OCI-LY3 (cell line): ENCODE measurements at regions not wholly inside any gene's neighbourhood (a gene's known extent, or its start where the extent isn't known, plus 50 kb on each side); places are given as distances from the start of the nearest gene placed in this dataset.
"Not testable (repeated sequence)": the region's sequence is repeated elsewhere in the genome, so short reads cannot be mapped to it uniquely, and the experiment has no call there.

Experiments used
- H2AFZ ChIP-seq: fragments of 200-600, 300-600 bp; shearing (Covaris generic); 2 replicates; pipeline ENCODE4 v1.6.0; 2014; ENCODE audit warnings: antibody characterized with exemption, low read depth, low read length
- H3K27ac ChIP-seq: fragments of 200-600, 300-600 bp; sonication (generic); 2 replicates; pipeline ENCODE4 v1.5.1; 2014; ENCODE audit warnings: mild to moderate bottlenecking, low read length, moderate library complexity, mixed read lengths
- H3K27me3 ChIP-seq: fragments of 200-600, 300-600 bp; sonication (generic); 2 replicates; pipeline ENCODE4 v1.6.1; 2014; ENCODE audit warnings: low read depth, low read length, mixed read lengths
- H3K36me3 ChIP-seq: fragments of 200-600, 300-600 bp; sonication (generic); replicated peaks from 2 replicates; pipeline ENCODE3; 2014; ENCODE audit warnings: low read depth, low read length, mixed read lengths
- H3K4me1 ChIP-seq: fragments of 300-600, 200-600 bp; sonication (generic); 2 replicates; pipeline ENCODE4 v1.6.1; 2014; ENCODE audit warnings: low read length, mixed read lengths
- H3K4me2 ChIP-seq: fragments of 200-600, 300-600 bp; sonication (generic); 2 replicates; pipeline ENCODE4 v1.6.1; 2014; ENCODE audit warnings: low read length, mixed read lengths
- H3K4me3 ChIP-seq: fragments of 300-600, 200-600 bp; sonication (generic); 2 replicates; pipeline ENCODE4 v1.5.1; 2014; ENCODE audit warnings: antibody characterized with exemption, mild to moderate bottlenecking, low read length, moderate library complexity
- H3K79me2 ChIP-seq: fragments of 300-600, 200-600 bp; shearing (Covaris generic); 2 replicates; pipeline ENCODE4 v1.6.1; 2014; ENCODE audit warnings: mild to moderate bottlenecking, low read length, mixed read lengths
- H3K9ac ChIP-seq: fragments of 300-600, 200-600 bp; shearing (Covaris generic); 2 replicates; pipeline ENCODE4 v1.6.0; 2014; ENCODE audit warnings: mild to moderate bottlenecking, low read length, moderate library complexity
- H3K9me3 ChIP-seq: fragments of 200-600, 300-600 bp; shearing (Covaris generic); 2 replicates; pipeline ENCODE4 v1.6.1; 2014; ENCODE audit warnings: low read length, mixed read lengths; ENCODE audit not compliant: insufficient read depth
- H4K20me1 ChIP-seq: fragments of 200-600, 300-600 bp; sonication (generic); 2 replicates; pipeline ENCODE4 v1.6.1; 2016; ENCODE audit warnings: low read length, mixed read lengths; ENCODE audit not compliant: insufficient read depth
- TF ChIP-seq, protein P1 (sequence below): fragments of 200-600, 300-600 bp; sonication (generic); IDR thresholded peaks from 2 replicates; pipeline ENCODE4 v1.5.1; 2014; ENCODE audit warnings: antibody characterized with exemption, low read length, low read depth

DNA sequence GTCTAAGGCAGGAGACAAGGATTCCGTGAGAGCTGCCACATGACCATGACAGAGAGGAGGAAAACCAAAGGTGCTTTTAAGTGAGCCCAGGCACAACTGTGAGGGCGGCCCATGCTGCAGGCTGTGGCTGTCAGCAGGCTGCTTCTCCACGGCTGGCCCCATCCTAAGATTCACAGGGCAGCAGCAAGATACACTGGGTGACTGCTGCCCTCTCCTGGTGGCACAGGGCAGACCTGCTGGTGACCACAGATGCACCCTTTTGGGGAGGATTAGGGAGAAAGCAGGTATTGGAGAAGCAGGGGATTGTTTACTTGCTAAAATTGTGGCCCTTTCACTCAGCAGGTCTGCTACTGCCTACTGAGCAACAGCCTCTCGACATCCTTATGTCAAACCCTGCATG lies 125.4 kb upstream of the ALDH3B2 start:
- H3K9ac ChIP-seq, H4K20me1 ChIP-seq, H3K27ac ChIP-seq, H3K79me2 ChIP-seq, H3K4me3 ChIP-seq, H3K27me3 ChIP-seq, H3K9me3 ChIP-seq, H3K36me3 ChIP-seq, H3K4me2 ChIP-seq, H2AFZ ChIP-seq: not testable (repeated sequence)
- TF ChIP-seq, protein P1, sequence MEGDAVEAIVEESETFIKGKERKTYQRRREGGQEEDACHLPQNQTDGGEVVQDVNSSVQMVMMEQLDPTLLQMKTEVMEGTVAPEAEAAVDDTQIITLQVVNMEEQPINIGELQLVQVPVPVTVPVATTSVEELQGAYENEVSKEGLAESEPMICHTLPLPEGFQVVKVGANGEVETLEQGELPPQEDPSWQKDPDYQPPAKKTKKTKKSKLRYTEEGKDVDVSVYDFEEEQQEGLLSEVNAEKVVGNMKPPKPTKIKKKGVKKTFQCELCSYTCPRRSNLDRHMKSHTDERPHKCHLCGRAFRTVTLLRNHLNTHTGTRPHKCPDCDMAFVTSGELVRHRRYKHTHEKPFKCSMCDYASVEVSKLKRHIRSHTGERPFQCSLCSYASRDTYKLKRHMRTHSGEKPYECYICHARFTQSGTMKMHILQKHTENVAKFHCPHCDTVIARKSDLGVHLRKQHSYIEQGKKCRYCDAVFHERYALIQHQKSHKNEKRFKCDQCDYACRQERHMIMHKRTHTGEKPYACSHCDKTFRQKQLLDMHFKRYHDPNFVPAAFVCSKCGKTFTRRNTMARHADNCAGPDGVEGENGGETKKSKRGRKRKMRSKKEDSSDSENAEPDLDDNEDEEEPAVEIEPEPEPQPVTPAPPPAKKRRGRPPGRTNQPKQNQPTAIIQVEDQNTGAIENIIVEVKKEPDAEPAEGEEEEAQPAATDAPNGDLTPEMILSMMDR = peak; percentile 41
- peaks cover 14% of the 10 kb centered on the region for H3K4me1 ChIP-seq

DNA sequence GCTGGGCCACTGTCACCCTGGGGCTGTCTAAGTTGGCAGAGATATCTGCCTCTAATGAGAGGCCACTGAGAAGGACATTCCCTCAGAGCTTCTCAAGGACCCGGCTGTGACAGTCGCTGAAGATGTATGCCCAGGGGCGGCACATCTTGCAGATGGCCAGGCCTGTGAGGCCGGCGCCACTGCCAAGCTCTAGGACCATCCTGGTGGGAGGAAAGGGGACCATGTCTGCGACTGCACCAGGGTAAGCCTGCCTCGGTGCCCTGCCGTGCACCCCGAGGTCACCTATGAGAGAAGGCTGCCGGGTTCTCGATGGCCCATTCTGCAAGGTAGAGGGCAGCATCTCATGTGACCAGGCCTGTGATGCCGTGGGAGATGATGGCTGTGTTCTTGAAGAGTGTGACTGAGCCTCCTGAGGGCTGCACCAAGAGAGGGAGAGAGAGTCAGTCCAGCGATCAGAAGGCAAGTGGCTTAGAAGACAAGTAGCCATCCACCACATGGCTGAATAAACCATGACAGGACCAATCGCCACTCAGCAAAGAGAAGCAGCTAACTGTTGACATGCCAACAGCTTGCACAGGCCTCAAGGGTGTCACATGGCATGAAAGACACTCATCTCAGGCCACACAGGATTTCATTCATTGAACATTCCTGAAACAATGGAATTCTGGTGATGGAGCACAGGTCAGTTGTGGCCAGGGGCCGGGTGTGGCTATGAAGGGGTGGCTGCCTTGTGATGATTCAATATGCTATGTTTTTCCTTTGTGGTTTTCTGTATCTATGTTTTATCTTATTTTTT lies 123.5 kb upstream of the ALDH3B2 start:
- H3K27me3 ChIP-seq, H3K9ac ChIP-seq, H3K79me2 ChIP-seq, H3K4me1 ChIP-seq, H3K27ac ChIP-seq, H2AFZ ChIP-seq, H4K20me1 ChIP-seq, H3K4me2 ChIP-seq, H3K36me3 ChIP-seq, H3K4me3 ChIP-seq, H3K9me3 ChIP-seq: not testable (repeated sequence)

DNA sequence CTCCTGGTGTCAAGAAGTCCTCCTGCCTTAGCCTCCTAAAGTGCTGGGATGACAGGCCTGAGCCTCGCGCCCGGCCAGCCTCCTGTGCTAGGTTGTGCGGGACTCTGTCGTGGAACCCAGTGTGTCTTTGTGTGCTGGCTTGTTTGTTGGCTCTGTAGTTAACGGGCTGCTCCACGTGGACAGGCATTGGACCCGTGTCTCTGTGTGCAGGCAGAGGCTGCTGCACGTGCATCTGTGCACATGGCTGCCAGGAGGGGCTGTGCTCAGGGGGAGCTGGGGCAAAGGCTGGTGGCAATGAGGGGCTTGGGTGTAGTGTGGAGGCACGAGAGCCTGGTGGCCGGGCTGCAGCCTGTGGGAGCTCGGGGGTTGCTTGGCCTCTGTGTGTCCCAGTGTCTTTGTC lies 121.3 kb upstream of the ALDH3B2 start:
- H3K27ac ChIP-seq = no peak overlapping the region
- no peaks in the 10 kb centered on the region for H3K79me2 ChIP-seq
- H4K20me1 ChIP-seq = no peaks in the 10 kb centered on the region
- no peak overlapping the region for H3K9ac ChIP-seq
- TF ChIP-seq, protein P1 = no peak
- H3K4me2 ChIP-seq = no peak overlapping the region
- no peaks in the 10 kb centered on the region for H3K9me3 ChIP-seq
- no peaks in the 10 kb centered on the region for H3K27me3 ChIP-seq
- no peak overlapping the region for H2AFZ ChIP-seq
- H3K4me3 ChIP-seq = no peak overlapping the region
- no peaks in the 10 kb centered on the region for H3K4me1 ChIP-seq
- no peaks in the 10 kb centered on the region for H3K36me3 ChIP-seq

DNA sequence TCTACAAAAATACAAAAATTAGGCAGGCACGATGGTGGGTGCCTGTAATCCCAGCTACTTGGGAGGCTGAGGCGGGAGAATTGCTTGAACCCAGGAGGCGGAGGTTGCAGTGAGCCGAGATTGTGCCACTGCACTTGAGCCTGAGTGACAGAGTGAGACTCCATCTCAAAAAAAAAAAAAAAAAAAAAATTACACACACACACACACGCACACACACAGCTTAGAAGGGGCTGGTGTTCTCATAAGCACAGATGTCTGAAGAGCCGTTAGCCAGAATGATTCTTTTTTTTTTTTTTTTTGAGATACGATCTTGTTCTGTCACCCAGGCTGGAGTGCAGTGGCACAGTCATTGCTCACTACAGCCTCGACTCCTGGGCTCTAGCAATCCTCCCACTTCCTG lies 119.3 kb upstream of the ALDH3B2 start:
- H3K9me3 ChIP-seq, H3K4me2 ChIP-seq, H2AFZ ChIP-seq, H3K27ac ChIP-seq, H3K4me3 ChIP-seq, H3K27me3 ChIP-seq, H3K9ac ChIP-seq, H3K4me1 ChIP-seq, H3K79me2 ChIP-seq, H3K36me3 ChIP-seq, H4K20me1 ChIP-seq: not testable (repeated sequence)

DNA sequence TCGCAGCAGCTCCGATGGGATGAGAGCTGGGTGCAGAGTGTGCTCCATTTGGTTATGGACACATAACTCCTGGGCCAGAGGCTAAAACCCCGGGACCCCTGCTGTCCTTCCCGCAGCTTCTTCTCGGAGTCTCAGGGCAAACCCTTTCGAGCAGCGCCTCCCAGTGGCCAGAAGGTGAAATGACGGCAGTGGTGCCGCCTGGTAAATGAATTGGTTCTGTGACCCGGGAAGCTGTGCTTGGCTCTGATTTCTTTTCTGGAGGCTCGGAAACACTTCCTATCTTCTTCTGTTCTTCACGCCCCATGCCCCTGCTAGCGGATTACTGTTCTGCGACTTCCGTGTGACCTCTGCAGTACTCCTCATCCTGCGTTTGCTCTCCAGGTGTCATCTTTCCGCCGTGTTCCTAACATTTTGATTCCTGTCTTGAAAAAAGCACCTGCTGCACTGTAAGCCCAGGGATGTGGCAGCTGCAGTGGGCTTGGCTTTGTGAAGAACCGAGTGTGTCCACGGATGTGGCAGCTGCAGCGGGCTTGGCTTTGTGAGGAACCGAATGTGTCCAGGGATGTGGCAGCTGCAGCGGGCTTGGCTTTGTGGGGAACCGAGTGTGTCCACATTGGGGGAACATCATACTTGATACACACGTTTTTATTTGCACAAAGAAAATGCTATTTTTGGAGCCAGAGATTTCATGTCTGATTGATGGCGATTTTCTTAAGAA lies 118.0 kb upstream of the ALDH3B2 start:
- H3K36me3 ChIP-seq, H3K4me1 ChIP-seq, H3K27ac ChIP-seq, H3K27me3 ChIP-seq, H3K9ac ChIP-seq, H4K20me1 ChIP-seq, H2AFZ ChIP-seq, H3K79me2 ChIP-seq, H3K9me3 ChIP-seq: not testable (repeated sequence)
- peak overlapping the region; percentile 33 for H3K4me2 ChIP-seq
- TF ChIP-seq, protein P1 = peak; percentile 49
- H3K4me3 ChIP-seq = peak overlapping the region; percentile 40

DNA sequence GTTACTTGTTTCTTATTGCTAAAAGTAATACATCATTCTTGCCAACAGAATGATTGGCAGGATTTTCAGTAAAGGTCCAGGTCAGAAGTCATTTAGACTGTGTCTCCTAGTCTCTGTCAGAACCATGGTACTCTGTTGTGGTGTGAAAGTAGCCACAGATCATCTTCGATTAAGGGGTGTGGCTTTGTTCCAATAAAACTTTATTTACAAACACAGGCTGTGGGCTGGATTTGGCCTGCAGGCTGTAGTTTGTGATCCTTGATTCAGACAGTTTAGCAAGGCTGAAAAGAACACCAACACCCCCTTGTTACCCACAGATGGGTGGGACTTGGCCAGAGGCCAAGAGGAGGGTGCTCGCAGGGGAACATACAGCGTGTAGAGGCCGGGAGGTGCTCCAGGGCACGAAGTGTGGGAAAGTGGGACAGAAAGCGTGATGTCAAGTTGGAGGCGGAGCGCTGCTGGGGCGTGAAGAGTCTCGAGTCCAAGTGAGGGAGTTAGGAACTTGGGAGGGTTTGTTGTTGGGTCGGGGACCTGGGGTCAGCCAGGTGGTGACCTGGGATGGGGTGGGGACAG lies 117.3 kb upstream of the ALDH3B2 start:
- H3K9me3 ChIP-seq, H3K9ac ChIP-seq, H3K27me3 ChIP-seq, H4K20me1 ChIP-seq, H3K79me2 ChIP-seq, H3K4me1 ChIP-seq, H3K27ac ChIP-seq, H3K36me3 ChIP-seq, H2AFZ ChIP-seq: not testable (repeated sequence)
- Histone ChIP-seq H3K4me2 (peak overlapping the region; percentile 33), H3K4me3 (peak overlapping the region; percentile 40)

DNA sequence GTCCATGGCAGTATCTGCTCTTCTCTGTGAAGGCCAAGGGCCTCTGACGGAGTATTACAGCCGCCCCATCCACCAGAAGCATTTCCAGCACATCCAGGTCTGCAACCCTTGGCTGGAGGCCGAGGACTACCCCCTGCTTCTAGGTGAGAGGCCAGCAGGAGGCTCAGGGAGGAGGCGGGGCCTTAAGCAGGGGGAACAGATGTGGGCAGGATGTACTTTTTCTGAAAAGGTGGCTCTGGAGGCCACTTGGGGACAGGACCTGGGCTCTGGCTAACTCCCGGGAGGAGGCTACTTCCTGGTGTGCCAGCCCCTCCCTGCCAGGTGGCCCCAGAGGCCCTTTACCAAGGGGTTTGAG lies 113.9 kb upstream of the ALDH3B2 start:
- H2AFZ ChIP-seq, H3K9me3 ChIP-seq, H3K4me1 ChIP-seq, H3K27ac ChIP-seq, H3K36me3 ChIP-seq, H4K20me1 ChIP-seq, H3K9ac ChIP-seq, H3K79me2 ChIP-seq, H3K4me3 ChIP-seq, H3K4me2 ChIP-seq, H3K27me3 ChIP-seq: not testable (repeated sequence)
